GM21825 (cell line): ENCODE measurements at regions not wholly inside any gene's neighbourhood (a gene's known extent, or its start where the extent isn't known, plus 50 kb on each side); places are given as distances from the start of the nearest gene placed in this dataset.
"Not testable (repeated sequence)": the region's sequence is repeated elsewhere in the genome, so short reads cannot be mapped to it uniquely, and the experiment has no call there.

Source experiments
- ATAC-seq: cut with Tn5 transposase; IDR thresholded peaks from one replicate; pipeline ENCODE4 v1.9.1; 2021; ENCODE audit warnings: mild to moderate bottlenecking, moderate library complexity; ENCODE audit not compliant: unreplicated experiment

GRCh38 chr2:87258887-87259286 lies 237.2 kb upstream of the PLGLB1 start:
- ATAC-seq = not testable (repeated sequence)

DNA sequence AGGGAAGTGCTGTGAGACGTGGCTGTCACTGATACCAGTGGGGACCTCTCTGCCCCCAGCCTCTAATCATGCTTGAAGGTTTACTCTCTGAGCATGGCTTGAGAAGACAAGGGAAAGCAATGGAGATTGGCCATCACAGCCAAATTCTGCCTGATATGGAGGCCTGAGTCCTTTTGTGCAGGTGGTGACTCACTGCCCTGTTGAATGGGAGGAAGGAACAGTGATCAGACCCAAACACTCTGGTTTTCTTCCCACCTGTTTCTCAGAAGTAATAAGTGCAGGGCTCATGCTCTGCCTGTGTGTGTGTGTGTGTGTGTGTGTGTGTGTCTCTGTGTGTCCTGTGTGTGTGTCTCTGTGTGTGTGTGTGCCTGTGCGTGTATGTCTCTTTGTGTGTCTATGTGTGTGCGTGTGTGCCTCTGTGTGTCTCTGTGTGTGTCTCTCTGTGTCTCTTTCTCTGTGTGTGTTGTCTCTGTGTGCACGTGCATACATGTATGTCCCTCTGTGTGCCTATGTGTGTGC lies 240.6 kb upstream of the PLGLB1 start:
- not testable (repeated sequence) for ATAC-seq

- not testable (repeated sequence) for ATAC-seq
Measured at GRCh38 chr2:87263868-87264518, 242.3 kb upstream of the PLGLB1 start.

DNA sequence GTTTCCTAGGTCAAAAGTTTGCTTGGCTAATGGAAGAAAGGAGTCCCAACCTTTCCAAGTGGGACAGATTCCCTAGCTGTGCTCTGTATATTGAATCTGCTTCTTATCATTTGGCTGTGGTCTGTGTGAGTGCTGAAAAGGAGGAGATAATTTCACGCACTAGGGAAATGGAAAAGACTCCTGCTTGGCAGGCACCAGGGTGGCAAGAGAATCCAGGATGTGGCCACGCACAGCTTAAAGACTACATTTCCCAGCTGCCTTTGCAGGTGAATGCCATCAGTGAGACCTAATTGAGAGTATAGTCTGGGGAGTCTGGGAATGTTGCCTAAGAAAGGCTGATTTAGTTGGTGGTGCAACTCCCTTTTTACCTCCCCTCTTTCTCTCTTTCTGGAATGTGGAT lies 253.5 kb upstream of the PLGLB1 start:
- not testable (repeated sequence) for ATAC-seq

GRCh38 chr2:87275974-87276629 lies 254.5 kb upstream of the PLGLB1 start:
- not testable (repeated sequence) for ATAC-seq

GRCh38 chr2:87276673-87277072 lies 255.0 kb upstream of the PLGLB1 start:
- not testable (repeated sequence) for ATAC-seq

DNA sequence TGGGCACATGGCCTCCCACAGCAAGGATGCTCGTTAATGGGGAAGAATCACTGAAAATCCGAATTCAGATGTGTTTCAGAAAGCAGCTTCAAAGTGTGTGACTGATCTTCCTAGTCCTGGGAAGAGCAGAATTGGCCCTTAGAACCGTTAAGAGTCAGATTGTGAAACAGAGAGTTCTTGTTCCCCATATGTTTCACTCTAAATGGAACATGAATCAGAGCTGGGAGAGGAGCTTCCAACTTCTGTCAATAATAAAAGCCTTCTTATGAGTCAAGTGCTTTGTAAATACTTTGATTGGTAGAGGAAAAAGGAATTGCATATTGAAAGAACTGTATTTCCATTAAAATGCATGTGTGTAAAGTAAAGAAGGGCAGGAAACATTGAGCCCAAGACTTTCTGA lies 256.1 kb upstream of the PLGLB1 start:
- not testable (repeated sequence) for ATAC-seq

GRCh38 chr2:87280596-87281355 lies 259.1 kb upstream of the PLGLB1 start:
- ATAC-seq = not testable (repeated sequence)

GRCh38 chr2:87283735-87284470 lies 262.3 kb upstream of the PLGLB1 start:
- ATAC-seq = not testable (repeated sequence)

GRCh38 chr2:87284471-87284772 lies 262.8 kb upstream of the PLGLB1 start:
- ATAC-seq = not testable (repeated sequence)

DNA sequence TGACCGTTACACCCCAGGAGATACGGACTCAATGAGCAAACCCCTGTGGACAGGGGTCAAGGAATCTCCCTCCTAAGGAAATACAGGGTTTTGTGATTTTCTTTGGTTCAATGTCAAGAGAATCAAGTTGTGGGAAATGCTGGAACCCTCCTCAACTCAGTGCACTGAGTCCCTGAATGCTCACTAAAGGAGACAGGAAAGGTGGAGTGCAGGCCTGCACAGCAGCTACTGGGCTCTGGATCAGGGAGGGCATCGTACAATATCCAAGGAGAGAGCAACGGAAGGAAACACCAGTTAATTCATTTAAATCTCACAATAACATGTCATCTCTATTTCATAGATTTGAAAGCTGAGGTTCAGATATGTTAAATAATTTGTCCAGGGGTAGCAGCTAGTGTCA lies 263.5 kb upstream of the PLGLB1 start:
- not testable (repeated sequence) for ATAC-seq

GRCh38 chr2:87290566-87291307 lies 269.1 kb upstream of the PLGLB1 start:
- ATAC-seq = not testable (repeated sequence)

- ATAC-seq = not testable (repeated sequence)
Measured at GRCh38 chr2:87291400-87292200, 270.0 kb upstream of the PLGLB1 start.

- not testable (repeated sequence) for ATAC-seq
Measured at GRCh38 chr2:87293931-87294594, 272.4 kb upstream of the PLGLB1 start.

GRCh38 chr2:87295135-87295534 lies 273.5 kb upstream of the PLGLB1 start:
- not testable (repeated sequence) for ATAC-seq

GRCh38 chr2:87301349-87301748 lies 279.7 kb upstream of the PLGLB1 start:
- ATAC-seq = not testable (repeated sequence)

- ATAC-seq = not testable (repeated sequence)
Measured at GRCh38 chr2:87301871-87302270, 280.2 kb upstream of the PLGLB1 start.

DNA sequence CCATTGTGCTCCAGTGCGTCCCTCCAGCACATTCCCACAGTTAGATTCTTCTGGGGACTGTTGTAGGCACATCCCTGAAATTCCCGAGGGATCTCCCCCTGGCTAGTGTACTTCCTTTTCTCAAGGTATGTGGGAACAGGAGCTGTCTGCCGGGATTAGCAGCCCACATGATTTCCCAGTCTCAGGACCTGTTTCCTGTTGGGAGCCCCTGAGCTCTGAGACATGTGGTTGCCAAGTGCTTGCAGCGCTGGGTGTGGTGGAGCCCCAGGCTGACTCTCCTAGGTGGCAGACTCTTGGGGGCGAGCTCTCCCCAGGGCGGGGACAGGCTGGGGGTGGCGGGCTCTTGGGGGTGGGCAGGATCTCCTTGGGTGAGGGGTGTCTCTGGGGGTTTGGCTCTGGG lies 287.0 kb upstream of the PLGLB1 start:
- not testable (repeated sequence) for ATAC-seq

DNA sequence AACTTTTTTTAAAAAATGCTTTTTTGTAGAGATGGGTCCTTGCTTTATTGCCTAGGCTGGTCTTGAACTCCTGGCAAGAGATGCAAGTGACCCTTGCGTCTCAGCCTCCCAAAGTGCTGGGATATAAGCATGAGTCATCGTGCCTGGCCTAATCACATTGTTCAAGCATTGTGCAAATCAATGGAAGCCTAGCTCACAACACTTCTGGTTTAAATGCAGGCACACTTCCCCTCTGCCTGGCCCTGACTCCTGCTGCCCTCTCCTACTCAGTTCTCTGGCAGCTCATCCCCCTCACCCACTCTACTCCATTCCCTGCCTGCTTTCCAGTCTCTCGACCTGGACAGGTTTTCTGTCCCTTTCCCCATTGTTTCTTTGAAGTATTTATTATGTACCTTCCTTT lies 288.1 kb upstream of the PLGLB1 start:
- ATAC-seq = not testable (repeated sequence)
